ENCODE measurements at regions not wholly inside any gene's neighbourhood (a gene's known extent, or its start where the extent isn't known, plus 50 kb on each side); places are given as distances from the start of the nearest gene placed in this dataset.

DNA sequence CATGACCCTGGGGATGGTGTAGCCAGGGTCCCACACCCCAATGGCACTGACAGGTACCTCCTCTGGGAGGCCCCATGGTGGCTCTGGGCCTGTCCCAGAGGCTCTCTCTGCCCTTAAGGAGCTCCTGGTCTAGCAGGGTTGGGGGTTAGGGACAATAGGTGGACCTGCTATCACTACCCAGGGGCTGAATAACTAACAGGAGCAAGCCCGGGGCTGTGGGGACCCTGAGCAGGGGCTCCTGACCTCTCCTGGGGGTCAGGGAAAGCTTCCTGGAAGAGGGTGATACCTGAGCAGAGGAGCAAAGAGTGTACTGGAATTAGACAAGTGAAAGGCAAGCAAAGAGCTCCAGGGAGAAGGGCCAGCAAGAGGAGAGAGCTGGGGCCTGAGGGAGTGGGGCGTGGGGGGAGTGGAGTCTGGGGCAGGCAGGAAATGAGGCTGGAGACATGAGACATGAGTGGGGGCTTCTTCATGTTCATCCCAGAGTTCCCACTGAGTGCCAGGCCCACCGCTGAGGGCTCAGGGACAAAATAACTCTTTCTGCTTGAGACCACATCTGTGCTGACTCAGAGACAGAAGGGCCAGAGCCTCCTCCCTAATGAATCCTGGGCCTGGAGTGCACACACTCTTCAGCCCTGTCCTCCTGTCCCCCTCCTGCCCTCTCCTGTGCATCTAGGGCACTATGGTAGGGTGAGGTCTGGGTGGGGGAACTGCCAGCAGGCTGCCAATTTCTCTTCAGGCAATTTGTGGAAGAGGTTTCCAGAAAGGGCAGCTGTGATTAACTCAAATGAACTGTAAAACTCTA is 517.6 kb downstream of the PTPRU start:
- TF ChIP-seq, protein P1, sequence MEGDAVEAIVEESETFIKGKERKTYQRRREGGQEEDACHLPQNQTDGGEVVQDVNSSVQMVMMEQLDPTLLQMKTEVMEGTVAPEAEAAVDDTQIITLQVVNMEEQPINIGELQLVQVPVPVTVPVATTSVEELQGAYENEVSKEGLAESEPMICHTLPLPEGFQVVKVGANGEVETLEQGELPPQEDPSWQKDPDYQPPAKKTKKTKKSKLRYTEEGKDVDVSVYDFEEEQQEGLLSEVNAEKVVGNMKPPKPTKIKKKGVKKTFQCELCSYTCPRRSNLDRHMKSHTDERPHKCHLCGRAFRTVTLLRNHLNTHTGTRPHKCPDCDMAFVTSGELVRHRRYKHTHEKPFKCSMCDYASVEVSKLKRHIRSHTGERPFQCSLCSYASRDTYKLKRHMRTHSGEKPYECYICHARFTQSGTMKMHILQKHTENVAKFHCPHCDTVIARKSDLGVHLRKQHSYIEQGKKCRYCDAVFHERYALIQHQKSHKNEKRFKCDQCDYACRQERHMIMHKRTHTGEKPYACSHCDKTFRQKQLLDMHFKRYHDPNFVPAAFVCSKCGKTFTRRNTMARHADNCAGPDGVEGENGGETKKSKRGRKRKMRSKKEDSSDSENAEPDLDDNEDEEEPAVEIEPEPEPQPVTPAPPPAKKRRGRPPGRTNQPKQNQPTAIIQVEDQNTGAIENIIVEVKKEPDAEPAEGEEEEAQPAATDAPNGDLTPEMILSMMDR (IDR thresholded peaks at IDR 0.05) = no peak
- TF ChIP-seq POLR2A (IDR thresholded peaks at IDR 0.05) (no peak), EP300 (IDR thresholded peaks at IDR 0.05) (no peak)
